A549 (cell line): ENCODE measurements at regions not wholly inside any gene's neighbourhood (a gene's known extent, or its start where the extent isn't known, plus 50 kb on each side); places are given as distances from the start of the nearest gene placed in this dataset.

Experiments
- ATAC-seq, 2 experiments: fragments of 200-7000 bp in 1 of 2; fragments of >200 bp in 1 of 2; cut with Nextera tagmentation in 1 of 2; cut with Tn5 transposase in 1 of 2; 3 replicates each; pipeline versions ENCODE4 v1.8.0 to v1.9.1; 2018 to 2020; ENCODE audit warnings: mild to moderate bottlenecking in 1 of 2, moderate library complexity in 1 of 2
- CTCF ChIA-PET: fragments of 300-600 bp; sonication (Branson Sonifier 250); formaldehyde crosslinking; extraction: SDS; loops from one replicate; lab custom pipeline; 2021; ENCODE audit warnings: antibody characterized with exemption, inconsistent platforms; lab: Yijun Ruan, JAX
- POLR2A ChIA-PET: fragments of 350-600 bp; formaldehyde crosslinking; extraction: SDS; loops from one replicate; lab custom pipeline; 2021; ENCODE audit warnings: antibody characterized with exemption, inconsistent platforms; lab: Yijun Ruan, JAX
- DNase-seq, 2 experiments: peaks; one replicate each; pipeline versions ENCODE4 v3.0.0 to v3.0.0-alpha.2; 2011 to 2016; ENCODE audit warnings: low read depth in 1 of 2, low spot score in 1 of 2
- FAIRE-seq: peaks from 2 replicates; lab custom pipeline; 2011; peaks lifted over from hg19 to GRCh38; lab: Jason Lieb, UNC
- H3K27ac ChIP-seq, 2 experiments: fragments of >200 bp; sonication (Bioruptor Twin); formaldehyde crosslinking; 3 replicates each; pipeline ENCODE4 v1.5.1; 2016 to 2017
- H3K4me1 ChIP-seq: fragments of >200 bp; sonication (Bioruptor Twin); formaldehyde crosslinking; 3 replicates; pipeline ENCODE4 v1.6.1; 2016
- H3K4me2 ChIP-seq: fragments of >200 bp; sonication (Bioruptor Twin); formaldehyde crosslinking; 3 replicates; pipeline ENCODE4 v1.6.1; 2016
- H3K4me3 ChIP-seq: fragments of >200 bp; sonication (Bioruptor Twin); formaldehyde crosslinking; 3 replicates; pipeline ENCODE4 v1.5.1; 2016
- H3K9me3 ChIP-seq: fragments of >200 bp; sonication (Bioruptor Twin); formaldehyde crosslinking; 3 replicates; pipeline ENCODE4 v1.6.1; 2016
- BHLHE40 ChIP-seq: IDR thresholded peaks from 2 replicates; pipeline ENCODE4 v1.6.1; 2012; ENCODE audit warnings: low read depth, low read length, inconsistent platforms
- CBX2 ChIP-seq: fragments of 200-600 bp; sonication (generic); IDR thresholded peaks from 2 replicates; pipeline ENCODE4 v1.6.1; 2016; ENCODE audit warnings: low read depth, mild to moderate bottlenecking, borderline replicate concordance
- CBX8 ChIP-seq: fragments of 200-600 bp; sonication (generic); IDR thresholded peaks from 2 replicates; pipeline ENCODE4 v1.6.1; 2016
- CEBPB ChIP-seq, 2 experiments: fragments of >200 bp in 1 of 2; sonication (Bioruptor Twin) in 1 of 2; formaldehyde crosslinking in 1 of 2; IDR thresholded peaks; 2 replicates each; pipeline ENCODE4 v1.6.1; 2012 to 2016
- CTCF ChIP-seq: fragments of >200 bp; sonication (Bioruptor Twin); formaldehyde crosslinking; IDR thresholded peaks from 3 replicates; pipeline ENCODE4 v1.5.1; 2016
- ELK1 ChIP-seq: fragments of 150-350 bp; IDR thresholded peaks from 2 replicates; pipeline ENCODE4 v1.6.1; 2014; ENCODE audit warnings: low read depth, mild to moderate bottlenecking, low read length
- EP300 ChIP-seq, 2 experiments: fragments of >200 bp; sonication (Bioruptor Twin); formaldehyde crosslinking; IDR thresholded peaks; 2 replicates in 1 of 2; 3 replicates in 1 of 2; pipeline ENCODE4 v1.6.1; 2016 to 2017
- FOXS1 ChIP-seq: fragments of 250-450 bp; sonication (Bioruptor Pico); IDR thresholded peaks from 2 replicates; pipeline ENCODE4 v1.5.0; 2020; ENCODE audit warnings: mild to moderate bottlenecking, moderate library complexity
- HDAC2 ChIP-seq: fragments of 200-600 bp; sonication (generic); IDR thresholded peaks from 2 replicates; pipeline ENCODE4 v1.6.1; 2016
- JUN ChIP-seq, 2 experiments: fragments of >200 bp; sonication (Bioruptor Twin); formaldehyde crosslinking; IDR thresholded peaks; 2 replicates in 1 of 2; 3 replicates in 1 of 2; pipeline ENCODE4 v1.6.1; 2016 to 2017
- JUNB ChIP-seq: fragments of >200 bp; sonication (Bioruptor Twin); formaldehyde crosslinking; IDR thresholded peaks from 2 replicates; pipeline ENCODE4 v1.6.1; 2016
- KDM1A ChIP-seq: fragments of 200-600 bp; sonication (generic); IDR thresholded peaks from 2 replicates; pipeline ENCODE4 v1.6.1; 2016; ENCODE audit warnings: low read depth, mild to moderate bottlenecking
- NFE2L2 ChIP-seq: fragments of 150-350 bp; conservative IDR thresholded peaks from 2 replicates; pipeline ENCODE4 v1.6.1; 2014; ENCODE audit warnings: low read length
- NPAS2 ChIP-seq: fragments of 250-450 bp; sonication (Bioruptor Pico); IDR thresholded peaks from 2 replicates; pipeline ENCODE4 v1.8.0; 2022; ENCODE audit warnings: mild to moderate bottlenecking, moderate library complexity, borderline replicate concordance
- NR3C1 ChIP-seq: fragments of >200 bp; sonication (Bioruptor Twin); formaldehyde crosslinking; IDR thresholded peaks from 3 replicates; pipeline ENCODE4 v1.6.1; 2017
- PBX3 ChIP-seq: IDR thresholded peaks from 2 replicates; pipeline ENCODE4 v1.6.1; 2012
- PHF8 ChIP-seq: fragments of 200-600 bp; sonication (generic); IDR thresholded peaks from 2 replicates; pipeline ENCODE4 v1.6.1; 2016; ENCODE audit warnings: low read depth, mild to moderate bottlenecking, antibody characterized with exemption, moderate library complexity, borderline replicate concordance
- POLR2A ChIP-seq: IDR thresholded peaks from 2 replicates; pipeline ENCODE4 v1.6.1; 2012; ENCODE audit warnings: mild to moderate bottlenecking, low read length
- RARB ChIP-seq: fragments of 250-450 bp; sonication (Bioruptor Pico); IDR thresholded peaks from 2 replicates; pipeline ENCODE4 v1.8.0; 2021; ENCODE audit warnings: mild to moderate bottlenecking, moderate library complexity
- RNF2 ChIP-seq: fragments of 200-600 bp; sonication (generic); IDR thresholded peaks from 2 replicates; pipeline ENCODE4 v1.6.1; 2016; ENCODE audit warnings: low read depth, mild to moderate bottlenecking, antibody characterized with exemption, moderate library complexity, borderline replicate concordance
- SMC3 ChIP-seq: fragments of >200 bp; sonication (Bioruptor Twin); formaldehyde crosslinking; IDR thresholded peaks from 3 replicates; pipeline ENCODE4 v1.6.1; 2018; ENCODE audit warnings: inconsistent platforms
- SREBF2 ChIP-seq: fragments of 450-650 bp; IDR thresholded peaks from 2 replicates; pipeline ENCODE4 v1.6.1; 2014; ENCODE audit warnings: mild to moderate bottlenecking, moderate library complexity
- TP53 ChIP-seq: fragments of 250-450 bp; sonication (Bioruptor Pico); IDR thresholded peaks from 2 replicates; pipeline ENCODE4 v1.5.0; 2021; ENCODE audit warnings: mild to moderate bottlenecking, moderate library complexity
- ZC3H11A ChIP-seq: fragments of 450-650 bp; IDR thresholded peaks from 2 replicates; pipeline ENCODE4 v1.6.1; 2014; ENCODE audit warnings: antibody characterized with exemption, mild to moderate bottlenecking
- ZFP36 ChIP-seq: fragments of 450-650 bp; IDR thresholded peaks from 2 replicates; pipeline ENCODE4 v1.6.1; 2014; ENCODE audit warnings: borderline replicate concordance; ENCODE audit not compliant: partially characterized antibody
- ZNF302 ChIP-seq: fragments of 250-450 bp; sonication (Bioruptor Pico); IDR thresholded peaks from 2 replicates; pipeline ENCODE4 v1.9.0; 2021; ENCODE audit warnings: inconsistent platforms, mild to moderate bottlenecking, moderate library complexity
- WGBS: methylation state at CpG from one replicate; pipeline ENCODE4 v1.1.6; 2017; ENCODE audit errors: missing lambda C conversion rate; 5-methylcytosine and 5-hydroxymethylcytosine counted together
- TF ChIP-seq, protein P1 (sequence below): IDR thresholded peaks from 2 replicates; pipeline ENCODE4 v1.6.1; 2012; ENCODE audit warnings: low read depth, borderline replicate concordance
- TF ChIP-seq, protein P2 (sequence below): fragments of >200 bp; sonication (Bioruptor Twin); formaldehyde crosslinking; IDR thresholded peaks from 2 replicates; pipeline ENCODE4 v1.6.1; 2016

GRCh38 chr14:86086962-86087361 is 557.0 kb downstream of the FLRT2 start:
- H3K9me3 ChIP-seq, result no peaks in the 10 kb centered on the region
- CTCF ChIA-PET, result no interaction called here
- H3K4me3 ChIP-seq, result no peak overlapping the region
- no peak for DNase-seq
- no peaks in the 10 kb centered on the region for H3K4me1 ChIP-seq
- POLR2A ChIA-PET, result no interaction called here
- no peak overlapping the region for H3K27ac ChIP-seq
- no peak for FAIRE-seq
- TF ChIP-seq JUN (IDR thresholded peaks at IDR 0.05) (no peak), EP300 (IDR thresholded peaks at IDR 0.05) (no peak), CEBPB (IDR thresholded peaks at IDR 0.05) (no peak), CBX8 (no peak), KDM1A (no peak), ZFP36 (no peak), ZC3H11A (no peak), SREBF2 (no peak), PHF8 (no peak), ELK1 (no peak), NFE2L2 (no peak), BHLHE40 (no peak), HDAC2 (no peak), SMC3 (no peak), NR3C1 (no peak), CBX2 (no peak)
- TF ChIP-seq, protein P1, sequence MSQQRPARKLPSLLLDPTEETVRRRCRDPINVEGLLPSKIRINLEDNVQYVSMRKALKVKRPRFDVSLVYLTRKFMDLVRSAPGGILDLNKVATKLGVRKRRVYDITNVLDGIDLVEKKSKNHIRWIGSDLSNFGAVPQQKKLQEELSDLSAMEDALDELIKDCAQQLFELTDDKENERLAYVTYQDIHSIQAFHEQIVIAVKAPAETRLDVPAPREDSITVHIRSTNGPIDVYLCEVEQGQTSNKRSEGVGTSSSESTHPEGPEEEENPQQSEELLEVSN, result no peak
- TF ChIP-seq, all 56 proteins: peak for 0
- H3K4me2 ChIP-seq, result no peak overlapping the region
- WGBS, result 45% methylated on average over 1 of the region's 1 CpG
- ATAC-seq, result no peak

DNA sequence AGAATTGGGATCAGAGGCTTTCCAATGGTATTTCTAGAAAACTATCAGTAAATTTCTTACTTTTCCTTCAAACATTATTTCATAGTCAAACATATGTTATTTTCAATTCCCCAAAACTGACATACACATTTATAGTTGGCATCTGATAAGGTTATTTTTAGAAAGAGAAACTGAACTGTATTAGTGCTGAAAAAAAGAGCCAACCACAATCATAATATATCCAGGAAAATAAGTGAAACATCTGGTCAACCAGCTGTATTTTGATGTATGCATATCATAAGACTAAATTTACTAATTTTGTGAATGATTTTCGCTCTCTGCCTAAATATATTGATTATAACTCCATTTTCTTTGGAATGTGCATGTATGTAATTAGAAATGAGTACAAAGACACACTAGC is 554.2 kb downstream of the FLRT2 start:
- no peaks in the 10 kb centered on the region for H3K9me3 ChIP-seq
- no peak overlapping the region for H3K27ac ChIP-seq
- DNase-seq (no peak), FAIRE-seq (no peak), ATAC-seq (no peak)
- H3K4me3 ChIP-seq, result no peak overlapping the region
- ChIA-PET POLR2A (no interaction called here), CTCF (no interaction called here)
- no peak overlapping the region for H3K4me2 ChIP-seq
- 0% methylated on average over 1 of the region's 1 CpG for WGBS
- TF ChIP-seq RNF2 (no peak), ZNF302 (no peak)
- H3K4me1 ChIP-seq, result no peaks in the 10 kb centered on the region

DNA sequence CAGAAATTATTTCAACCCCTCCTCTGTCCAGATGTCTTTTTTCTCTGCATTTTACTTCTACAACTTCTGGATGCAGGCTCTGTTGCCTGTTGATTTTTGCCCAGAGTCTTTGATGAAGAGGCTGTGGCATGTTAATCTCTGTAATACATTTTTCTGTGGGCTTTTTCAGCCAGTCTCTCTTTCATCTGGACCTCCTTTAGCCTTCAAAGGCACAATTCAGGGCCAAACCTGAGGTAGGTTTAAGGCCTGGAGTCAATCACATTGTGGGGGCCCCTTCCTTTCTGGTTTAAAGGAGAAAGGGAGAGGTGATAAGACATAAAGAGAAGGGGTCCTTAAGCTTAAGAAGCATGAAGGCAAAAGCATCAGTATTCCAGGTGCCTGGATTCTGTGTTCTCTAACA is 553.7 kb downstream of the FLRT2 start:
- no peak overlapping the region for H3K4me2 ChIP-seq
- H3K9me3 ChIP-seq, result no peaks in the 10 kb centered on the region
- POLR2A ChIA-PET, result no interaction called here
- no peak for ATAC-seq
- no peak for FAIRE-seq
- CTCF ChIA-PET, result no interaction called here
- TF ChIP-seq SMC3 (no peak), FOXS1 (CRISPR knock-in tag) (no peak), RARB (CRISPR knock-in tag) (no peak), TP53 (CRISPR knock-in tag) (no peak), CTCF (no peak), SREBF2 (no peak), NPAS2 (CRISPR knock-in tag) (no peak), PBX3 (no peak), CBX8 (no peak), JUNB (no peak), POLR2A (no peak)
- TF ChIP-seq, protein P2, sequence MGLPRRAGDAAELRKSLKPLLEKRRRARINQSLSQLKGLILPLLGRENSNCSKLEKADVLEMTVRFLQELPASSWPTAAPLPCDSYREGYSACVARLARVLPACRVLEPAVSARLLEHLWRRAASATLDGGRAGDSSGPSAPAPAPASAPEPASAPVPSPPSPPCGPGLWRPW, result no peak
- H3K27ac ChIP-seq, result no peak overlapping the region
- no peaks in the 10 kb centered on the region for H3K4me1 ChIP-seq
- no peak for DNase-seq
- no peak overlapping the region for H3K4me3 ChIP-seq
